HCT116 (cell line): ENCODE measurements at regions not wholly inside any gene's neighbourhood (a gene's known extent, or its start where the extent isn't known, plus 50 kb on each side); places are given as distances from the start of the nearest gene placed in this dataset.

Experiments used
- ATAC-seq: fragments of 200-7000 bp; cut with Tn5 transposase; 2 replicates; pipeline ENCODE4 v1.9.1; 2020; ENCODE audit warnings: mild to moderate bottlenecking, moderate library complexity
- BruUV-seq: library from RNA; stranded (reverse); fragments of 400-500 nt; replicated peaks from 2 replicates; lab custom pipeline; 2021; lab: Mats Ljungman, UMichigan
- CTCF ChIA-PET: fragments of 300-600 bp; sonication (Branson Sonifier 250); formaldehyde crosslinking; loops from one replicate; lab custom pipeline; 2021; ENCODE audit warnings: antibody characterized with exemption; lab: Charles Lee
- POLR2A ChIA-PET: fragments of 300-600, 350-600 bp; sonication (Branson Sonifier 250); formaldehyde crosslinking; loops from one replicate; lab custom pipeline; 2021; ENCODE audit warnings: antibody characterized with exemption; lab: Charles Lee
- RAD21 ChIA-PET, 2 experiments: fragments of 300-600 bp; sonication (Branson Sonifier 250); formaldehyde crosslinking; loops; one replicate each; lab custom pipeline; 2023; ENCODE audit warnings: low total read pairs in 2 of 2; ENCODE audit not compliant: uncharacterized antibody in 2 of 2, unreplicated experiment in 2 of 2, low non-redundant PET in 1 of 2; lab: Charles Lee
- DNase-seq: peaks from one replicate; pipeline ENCODE4 v3.0.0-alpha.2; 2010; ENCODE audit warnings: low read depth, low spot score
- H2AFZ ChIP-seq: fragments of 200-600 bp; shearing (Covaris generic), sonication (generic); 2 replicates; pipeline ENCODE4 v1.6.1; 2017; ENCODE audit warnings: low read depth, mixed run types, mixed read lengths, antibody characterized with exemption, low read length; ENCODE audit not compliant: poor library complexity, severe bottlenecking
- H3K27ac ChIP-seq: 2 replicates; pipeline ENCODE4 v1.5.1; 2012; ENCODE audit warnings: low read depth, low read length
- H3K27me3 ChIP-seq: fragments of 200-600 bp; sonication (generic); 2 replicates; pipeline ENCODE4 v1.6.1; 2016; ENCODE audit warnings: mixed run types, low read length, mixed read lengths; ENCODE audit not compliant: insufficient read depth
- H3K36me3 ChIP-seq, 2 experiments: fragments of 200-500 bp in 1 of 2; fragments of 200-600 bp in 1 of 2; sonication (Bioruptor generic) in 1 of 2; sonication (generic) in 1 of 2; 2 replicates each; pipeline versions ENCODE4 v1.5.1 to v1.6.1; 2014 to 2016; ENCODE audit warnings: low read length in 2 of 2, inconsistent platforms in 1 of 2, mixed read lengths in 1 of 2, mixed run types in 1 of 2; ENCODE audit not compliant: insufficient read depth in 2 of 2, control insufficient read depth in 1 of 2
- H3K4me1 ChIP-seq, 2 experiments: fragments of 200-600 bp in 1 of 2; sonication (generic) in 1 of 2; 2 replicates each; pipeline versions ENCODE4 v1.5.1 to v1.6.1; 2012 to 2017; ENCODE audit warnings: low read length in 2 of 2, inconsistent platforms in 1 of 2, mild to moderate bottlenecking in 1 of 2, mixed read lengths in 1 of 2, mixed run types in 1 of 2, moderate library complexity in 1 of 2; ENCODE audit not compliant: insufficient read depth in 2 of 2, control insufficient read depth in 1 of 2
- H3K4me2 ChIP-seq: fragments of 200-600 bp; sonication (generic); 2 replicates; pipeline ENCODE4 v1.6.1; 2017; ENCODE audit warnings: mixed run types, low read length, mixed read lengths
- H3K4me3 ChIP-seq, 2 experiments: fragments of 200-600 bp in 1 of 2; sonication (generic) in 1 of 2; replicated peaks in 1 of 2; 2 replicates each; pipeline ENCODE4 v1.5.1; 2011 to 2016; ENCODE audit warnings: low read length in 2 of 2, control low read depth in 1 of 2, low read depth in 1 of 2, mild to moderate bottlenecking in 1 of 2, mixed read lengths in 1 of 2, mixed run types in 1 of 2
- H3K79me2 ChIP-seq: fragments of 200-600 bp; sonication (generic); 2 replicates; pipeline ENCODE4 v1.6.1; 2017; ENCODE audit warnings: mild to moderate bottlenecking, mixed run types, low read length, moderate library complexity, mixed read lengths; ENCODE audit not compliant: insufficient read depth
- H3K9ac ChIP-seq: fragments of 200-600 bp; sonication (generic); 2 replicates; pipeline ENCODE4 v1.6.1; 2016; ENCODE audit warnings: low read length, mixed read lengths
- H3K9me2 ChIP-seq: fragments of 200-600 bp; sonication (generic), shearing (Covaris generic); 2 replicates; pipeline ENCODE4 v1.6.1; 2017; ENCODE audit warnings: mixed run types, mild to moderate bottlenecking, moderate library complexity; ENCODE audit not compliant: insufficient read depth
- H3K9me3 ChIP-seq, 2 experiments: fragments of 200-500 bp in 1 of 2; fragments of 200-600 bp in 1 of 2; sonication (Bioruptor generic) in 1 of 2; sonication (generic) in 1 of 2; 2 replicates each; pipeline ENCODE4 v1.6.1; 2014 to 2017; ENCODE audit warnings: low read length in 2 of 2, mixed read lengths in 2 of 2, inconsistent platforms in 1 of 2, low read depth in 1 of 2, mild to moderate bottlenecking in 1 of 2, mixed run types in 1 of 2, moderate library complexity in 1 of 2; ENCODE audit not compliant: control insufficient read depth in 1 of 2, insufficient read depth in 1 of 2
- H4K20me1 ChIP-seq: fragments of 200-600 bp; sonication (generic), shearing (Covaris generic); 2 replicates; pipeline ENCODE4 v1.6.1; 2017; ENCODE audit warnings: mixed run types, mild to moderate bottlenecking, moderate library complexity; ENCODE audit not compliant: insufficient read depth
- CBX3 ChIP-seq: IDR thresholded peaks from 2 replicates; pipeline ENCODE4 v1.6.1; 2012; ENCODE audit warnings: low read depth
- CEBPB ChIP-seq: IDR thresholded peaks from 2 replicates; pipeline ENCODE4 v1.6.1; 2012; ENCODE audit warnings: low read depth
- EGR1 ChIP-seq: IDR thresholded peaks from 2 replicates; pipeline ENCODE4 v1.6.1; 2012; ENCODE audit warnings: low read depth
- EZH2phosphoT487 ChIP-seq: fragments of 200-600 bp; IDR thresholded peaks from 2 replicates; pipeline ENCODE4 v1.6.1; 2018; ENCODE audit warnings: antibody characterized with exemption, borderline replicate concordance
- POLR2A ChIP-seq: IDR thresholded peaks from 2 replicates; pipeline ENCODE4 v1.7.0; 2011; ENCODE audit warnings: borderline replicate concordance; ENCODE audit not compliant: insufficient read depth, insufficient read length; ENCODE audit errors: extremely low read depth
- RAD21 ChIP-seq: IDR thresholded peaks from 2 replicates; pipeline ENCODE4 v1.6.1; 2012; ENCODE audit warnings: low read depth, mild to moderate bottlenecking
- SIN3A ChIP-seq: IDR thresholded peaks from 2 replicates; pipeline ENCODE4 v1.6.1; 2012; ENCODE audit warnings: low read depth
- SP1 ChIP-seq: IDR thresholded peaks from 2 replicates; pipeline ENCODE4 v1.6.1; 2012; ENCODE audit warnings: low read depth
- SRF ChIP-seq: IDR thresholded peaks from 2 replicates; pipeline ENCODE4 v1.6.1; 2012; ENCODE audit warnings: low read depth
- YY1 ChIP-seq: IDR thresholded peaks from 2 replicates; pipeline ENCODE4 v1.6.1; 2011; ENCODE audit warnings: low read length, low read depth, moderate library complexity, mild to moderate bottlenecking; ENCODE audit not compliant: insufficient replicate concordance; ENCODE audit errors: extremely low read depth
- intact Hi-C: fragments of 100-400 bp; cut with micrococcal nuclease; formaldehyde crosslinking; loops from 2 replicates; pipeline ENCODE4 v1.10.0; 2022
- TF ChIP-seq, protein P1 (sequence below): IDR thresholded peaks from 2 replicates; pipeline ENCODE4 v1.6.1; 2012; ENCODE audit warnings: low read depth
- TF ChIP-seq, protein P2 (sequence below): IDR thresholded peaks from 2 replicates; pipeline ENCODE4 v1.6.1; 2011; ENCODE audit warnings: mild to moderate bottlenecking, low read length, moderate library complexity; ENCODE audit not compliant: insufficient replicate concordance; ENCODE audit errors: extremely low read depth
- TF ChIP-seq, protein P3 (sequence below): IDR thresholded peaks from 2 replicates; pipeline ENCODE4 v1.6.1; 2012
- TF ChIP-seq, protein P4 (sequence below): IDR thresholded peaks from 2 replicates; pipeline ENCODE4 v1.6.1; 2012

DNA sequence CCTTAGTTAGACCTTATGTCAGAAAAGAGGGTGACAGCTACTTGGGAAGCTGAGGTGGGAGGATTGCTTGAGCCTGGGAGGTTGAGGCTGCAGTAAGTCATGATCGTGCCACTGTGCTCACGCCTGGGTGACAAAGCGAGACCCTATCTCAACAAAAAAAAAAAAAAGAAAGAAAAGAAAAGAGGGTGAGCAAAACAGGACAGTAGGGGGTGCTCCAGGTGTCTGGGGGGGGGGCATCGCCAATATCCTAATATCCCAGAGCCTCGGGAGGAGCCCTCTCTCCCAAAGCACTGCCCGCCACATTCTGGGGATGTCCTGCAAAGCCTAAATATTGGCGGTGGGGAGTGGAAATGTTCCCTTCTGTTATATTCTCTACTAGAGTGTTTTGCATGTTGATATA is 120.9 kb upstream of the TBL1X start:
- Histone ChIP-seq H3K4me2 (no peak overlapping the region), H3K4me1 (peaks cover 8 to 11% of the 10 kb centered on the region in 2 experiments), H3K27me3 (no peaks in the 10 kb centered on the region), H3K4me3 (no peak overlapping the region), H4K20me1 (no peaks in the 10 kb centered on the region), H3K36me3 (no peaks in the 10 kb centered on the region), H3K9ac (no peak overlapping the region), H3K27ac (no peak overlapping the region), H3K79me2 (no peaks in the 10 kb centered on the region), H2AFZ (no peak overlapping the region), H3K9me2 (no peaks in the 10 kb centered on the region), H3K9me3 (no peaks in the 10 kb centered on the region)
- intact Hi-C loops: no loop called here
- no TSS peak for BruUV-seq
- no peak for TF ChIP-seq EZH2phosphoT487
- TF ChIP-seq SIN3A: no peak
- TF ChIP-seq, protein P1, sequence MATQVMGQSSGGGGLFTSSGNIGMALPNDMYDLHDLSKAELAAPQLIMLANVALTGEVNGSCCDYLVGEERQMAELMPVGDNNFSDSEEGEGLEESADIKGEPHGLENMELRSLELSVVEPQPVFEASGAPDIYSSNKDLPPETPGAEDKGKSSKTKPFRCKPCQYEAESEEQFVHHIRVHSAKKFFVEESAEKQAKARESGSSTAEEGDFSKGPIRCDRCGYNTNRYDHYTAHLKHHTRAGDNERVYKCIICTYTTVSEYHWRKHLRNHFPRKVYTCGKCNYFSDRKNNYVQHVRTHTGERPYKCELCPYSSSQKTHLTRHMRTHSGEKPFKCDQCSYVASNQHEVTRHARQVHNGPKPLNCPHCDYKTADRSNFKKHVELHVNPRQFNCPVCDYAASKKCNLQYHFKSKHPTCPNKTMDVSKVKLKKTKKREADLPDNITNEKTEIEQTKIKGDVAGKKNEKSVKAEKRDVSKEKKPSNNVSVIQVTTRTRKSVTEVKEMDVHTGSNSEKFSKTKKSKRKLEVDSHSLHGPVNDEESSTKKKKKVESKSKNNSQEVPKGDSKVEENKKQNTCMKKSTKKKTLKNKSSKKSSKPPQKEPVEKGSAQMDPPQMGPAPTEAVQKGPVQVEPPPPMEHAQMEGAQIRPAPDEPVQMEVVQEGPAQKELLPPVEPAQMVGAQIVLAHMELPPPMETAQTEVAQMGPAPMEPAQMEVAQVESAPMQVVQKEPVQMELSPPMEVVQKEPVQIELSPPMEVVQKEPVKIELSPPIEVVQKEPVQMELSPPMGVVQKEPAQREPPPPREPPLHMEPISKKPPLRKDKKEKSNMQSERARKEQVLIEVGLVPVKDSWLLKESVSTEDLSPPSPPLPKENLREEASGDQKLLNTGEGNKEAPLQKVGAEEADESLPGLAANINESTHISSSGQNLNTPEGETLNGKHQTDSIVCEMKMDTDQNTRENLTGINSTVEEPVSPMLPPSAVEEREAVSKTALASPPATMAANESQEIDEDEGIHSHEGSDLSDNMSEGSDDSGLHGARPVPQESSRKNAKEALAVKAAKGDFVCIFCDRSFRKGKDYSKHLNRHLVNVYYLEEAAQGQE: no peak
- no peak for TF ChIP-seq EGR1
- no peak for TF ChIP-seq YY1
- no peak for ATAC-seq
- POLR2A ChIA-PET: no interaction called here
- CTCF ChIA-PET: no interaction called here
- RAD21 ChIA-PET: interaction anchor here in 1 of 2 experiments (0.7 kb wide), 1 partner anchor 106 kb away, joined by 4 read pairs; no protein-coding TSS in a partner anchor
- no peak for DNase-seq

DNA sequence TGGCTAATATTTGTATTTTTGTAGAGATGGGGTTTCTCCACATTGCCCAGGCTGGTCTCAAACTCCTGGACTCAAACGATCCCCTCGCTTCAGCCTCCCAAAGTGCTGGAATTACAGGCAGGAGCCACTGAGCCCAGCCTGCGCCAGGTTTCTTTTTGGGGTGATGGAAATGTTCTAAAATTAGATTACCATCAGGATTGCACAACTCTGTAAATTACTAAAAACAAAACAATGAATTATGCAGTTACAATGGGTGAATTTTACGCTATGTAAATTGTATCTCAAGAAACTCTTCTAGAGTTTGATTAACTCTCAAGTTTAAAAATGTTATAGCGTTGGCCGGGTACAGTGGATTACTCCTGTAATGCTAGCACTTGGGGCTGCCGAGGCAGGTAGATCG is 118.9 kb upstream of the TBL1X start:
- H3K4me3 ChIP-seq: no peak overlapping the region
- H3K27me3 ChIP-seq: no peaks in the 10 kb centered on the region
- intact Hi-C loops: no loop called here
- no peak overlapping the region for H2AFZ ChIP-seq
- TF ChIP-seq EZH2phosphoT487 (no peak), YY1 (no peak), SRF (no peak), CEBPB (no peak), POLR2A (no peak), CBX3 (no peak), SP1 (no peak), RAD21 (no peak)
- TF ChIP-seq, protein P2, sequence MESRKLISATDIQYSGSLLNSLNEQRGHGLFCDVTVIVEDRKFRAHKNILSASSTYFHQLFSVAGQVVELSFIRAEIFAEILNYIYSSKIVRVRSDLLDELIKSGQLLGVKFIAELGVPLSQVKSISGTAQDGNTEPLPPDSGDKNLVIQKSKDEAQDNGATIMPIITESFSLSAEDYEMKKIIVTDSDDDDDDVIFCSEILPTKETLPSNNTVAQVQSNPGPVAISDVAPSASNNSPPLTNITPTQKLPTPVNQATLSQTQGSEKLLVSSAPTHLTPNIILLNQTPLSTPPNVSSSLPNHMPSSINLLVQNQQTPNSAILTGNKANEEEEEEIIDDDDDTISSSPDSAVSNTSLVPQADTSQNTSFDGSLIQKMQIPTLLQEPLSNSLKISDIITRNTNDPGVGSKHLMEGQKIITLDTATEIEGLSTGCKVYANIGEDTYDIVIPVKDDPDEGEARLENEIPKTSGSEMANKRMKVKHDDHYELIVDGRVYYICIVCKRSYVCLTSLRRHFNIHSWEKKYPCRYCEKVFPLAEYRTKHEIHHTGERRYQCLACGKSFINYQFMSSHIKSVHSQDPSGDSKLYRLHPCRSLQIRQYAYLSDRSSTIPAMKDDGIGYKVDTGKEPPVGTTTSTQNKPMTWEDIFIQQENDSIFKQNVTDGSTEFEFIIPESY: no peak
- TF ChIP-seq, protein P3, sequence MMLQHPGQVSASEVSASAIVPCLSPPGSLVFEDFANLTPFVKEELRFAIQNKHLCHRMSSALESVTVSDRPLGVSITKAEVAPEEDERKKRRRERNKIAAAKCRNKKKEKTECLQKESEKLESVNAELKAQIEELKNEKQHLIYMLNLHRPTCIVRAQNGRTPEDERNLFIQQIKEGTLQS: no peak
- TF ChIP-seq, protein P4, sequence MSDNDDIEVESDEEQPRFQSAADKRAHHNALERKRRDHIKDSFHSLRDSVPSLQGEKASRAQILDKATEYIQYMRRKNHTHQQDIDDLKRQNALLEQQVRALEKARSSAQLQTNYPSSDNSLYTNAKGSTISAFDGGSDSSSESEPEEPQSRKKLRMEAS: no peak
- no peaks in the 10 kb centered on the region for H3K36me3 ChIP-seq
- H4K20me1 ChIP-seq: no peaks in the 10 kb centered on the region
- ChIA-PET RAD21 (no interaction called here), CTCF (no interaction called here), POLR2A (no interaction called here)
- DNase-seq: no peak
- BruUV-seq: no TSS peak
- ATAC-seq: no peak
- H3K27ac ChIP-seq: no peak overlapping the region
- H3K4me2 ChIP-seq: no peak overlapping the region
- H3K4me1 ChIP-seq: peaks cover 8 to 11% of the 10 kb centered on the region in 2 experiments
- no peaks in the 10 kb centered on the region for H3K9me2 ChIP-seq
- H3K79me2 ChIP-seq: no peaks in the 10 kb centered on the region
- H3K9ac ChIP-seq: no peak overlapping the region
- no peaks in the 10 kb centered on the region for H3K9me3 ChIP-seq
